ENCODE measurements at regions not wholly inside any gene's neighbourhood (a gene's known extent, or its start where the extent isn't known, plus 50 kb on each side); places are given as distances from the start of the nearest gene placed in this dataset.
"Not testable (repeated sequence)": the region's sequence is repeated elsewhere in the genome, so short reads cannot be mapped to it uniquely, and the experiment has no call there.

GRCh38 chr20:26135325-26136110 lies 438.9 kb upstream of the ZNF337 start:
- no peak for TF ChIP-seq CTCF (IDR thresholded peaks at IDR 0.05; ENCODE audit: low read depth, low read length)
- H3K27me3 ChIP-seq (ENCODE audit: insufficient read depth, low read depth, severe bottlenecking), result no peaks in the 10 kb centered on the region
- DNase-seq, result no peak
- H3K27ac ChIP-seq, result no peak overlapping the region
- no peaks in the 10 kb centered on the region for H3K36me3 ChIP-seq
- no peaks in the 10 kb centered on the region for H3K9me3 ChIP-seq (ENCODE audit: severe bottlenecking)
- H3K4me3 ChIP-seq (ENCODE audit: low read depth, low read length), result no peak overlapping the region

GRCh38 chr20:26134606-26135005 lies 438.0 kb upstream of the ZNF337 start:
- no peaks in the 10 kb centered on the region for H3K27me3 ChIP-seq (ENCODE audit: insufficient read depth, low read depth, severe bottlenecking)
- H3K36me3 ChIP-seq, result no peaks in the 10 kb centered on the region
- no peaks in the 10 kb centered on the region for H3K9me3 ChIP-seq (ENCODE audit: severe bottlenecking)
- no peak overlapping the region for H3K4me3 ChIP-seq (ENCODE audit: low read depth, low read length)
- DNase-seq, result no peak
- TF ChIP-seq CTCF (IDR thresholded peaks at IDR 0.05; ENCODE audit: low read depth, low read length), result no peak
- H3K27ac ChIP-seq, result no peak overlapping the region

- H3K9me3 ChIP-seq (ENCODE audit: severe bottlenecking); H3K4me3 ChIP-seq (ENCODE audit: low read depth, low read length); H3K27me3 ChIP-seq (ENCODE audit: insufficient read depth, low read depth, severe bottlenecking); H3K27ac ChIP-seq; H3K36me3 ChIP-seq; DNase-seq: not testable (repeated sequence)
Observed at GRCh38 chr20:26133794-26134193, 437.1 kb upstream of the ZNF337 start.

- H3K27me3 ChIP-seq (ENCODE audit: insufficient read depth, low read depth, severe bottlenecking); DNase-seq; H3K4me3 ChIP-seq (ENCODE audit: low read depth, low read length); H3K36me3 ChIP-seq; H3K27ac ChIP-seq; H3K9me3 ChIP-seq (ENCODE audit: severe bottlenecking): not testable (repeated sequence)
Observed at GRCh38 chr20:26120920-26121319, 424.3 kb upstream of the ZNF337 start.

GRCh38 chr20:26094498-26094897 lies 397.8 kb upstream of the ZNF337 start:
- H3K27me3 ChIP-seq (ENCODE audit: insufficient read depth, low read depth, severe bottlenecking); H3K4me3 ChIP-seq (ENCODE audit: low read depth, low read length); H3K27ac ChIP-seq; DNase-seq; H3K36me3 ChIP-seq; H3K9me3 ChIP-seq (ENCODE audit: severe bottlenecking): not testable (repeated sequence)

- not testable (repeated sequence) for H3K36me3 ChIP-seq; H3K27ac ChIP-seq; H3K27me3 ChIP-seq (ENCODE audit: insufficient read depth, low read depth, severe bottlenecking); H3K9me3 ChIP-seq (ENCODE audit: severe bottlenecking); H3K4me3 ChIP-seq (ENCODE audit: low read depth, low read length); DNase-seq
Observed at GRCh38 chr20:26091921-26092320, 395.3 kb upstream of the ZNF337 start.

GRCh38 chr20:26086195-26086594 lies 389.5 kb upstream of the ZNF337 start:
- not testable (repeated sequence) for H3K27me3 ChIP-seq (ENCODE audit: insufficient read depth, low read depth, severe bottlenecking); H3K36me3 ChIP-seq; H3K4me3 ChIP-seq (ENCODE audit: low read depth, low read length)

GRCh38 chr20:26073972-26074371 lies 377.3 kb upstream of the ZNF337 start:
- not testable (repeated sequence) for H3K36me3 ChIP-seq; DNase-seq; H3K9me3 ChIP-seq (ENCODE audit: severe bottlenecking); H3K27ac ChIP-seq; H3K27me3 ChIP-seq (ENCODE audit: insufficient read depth, low read depth, severe bottlenecking); H3K4me3 ChIP-seq (ENCODE audit: low read depth, low read length)

More at GRCh38 chr20:26086195-26086594, 389.5 kb upstream of the ZNF337 start:
- H3K9me3 ChIP-seq (ENCODE audit: severe bottlenecking); DNase-seq; H3K27ac ChIP-seq: not testable (repeated sequence)

GRCh38 chr20:26059324-26059723 lies 362.7 kb upstream of the ZNF337 start:
- DNase-seq, result not testable (repeated sequence)

GRCh38 chr20:26058446-26058845 lies 361.8 kb upstream of the ZNF337 start:
- not testable (repeated sequence) for H3K9me3 ChIP-seq (ENCODE audit: severe bottlenecking); H3K4me3 ChIP-seq (ENCODE audit: low read depth, low read length); H3K27me3 ChIP-seq (ENCODE audit: insufficient read depth, low read depth, severe bottlenecking); DNase-seq; H3K36me3 ChIP-seq; H3K27ac ChIP-seq

More at GRCh38 chr20:26059324-26059723, 362.7 kb upstream of the ZNF337 start:
- H3K27ac ChIP-seq; H3K9me3 ChIP-seq (ENCODE audit: severe bottlenecking); H3K4me3 ChIP-seq (ENCODE audit: low read depth, low read length); H3K36me3 ChIP-seq; H3K27me3 ChIP-seq (ENCODE audit: insufficient read depth, low read depth, severe bottlenecking): not testable (repeated sequence)

- DNase-seq; H3K4me3 ChIP-seq (ENCODE audit: low read depth, low read length); H3K9me3 ChIP-seq (ENCODE audit: severe bottlenecking); H3K36me3 ChIP-seq; H3K27ac ChIP-seq; H3K27me3 ChIP-seq (ENCODE audit: insufficient read depth, low read depth, severe bottlenecking): not testable (repeated sequence)
Observed at GRCh38 chr20:26057135-26057752, 360.6 kb upstream of the ZNF337 start.

- not testable (repeated sequence) for H3K4me3 ChIP-seq (ENCODE audit: low read depth, low read length); DNase-seq; H3K36me3 ChIP-seq; H3K9me3 ChIP-seq (ENCODE audit: severe bottlenecking); H3K27me3 ChIP-seq (ENCODE audit: insufficient read depth, low read depth, severe bottlenecking); H3K27ac ChIP-seq
Observed at GRCh38 chr20:26025792-26026191, 329.1 kb upstream of the ZNF337 start.

- H3K36me3 ChIP-seq; H3K4me3 ChIP-seq (ENCODE audit: low read depth, low read length); H3K27me3 ChIP-seq (ENCODE audit: insufficient read depth, low read depth, severe bottlenecking); H3K9me3 ChIP-seq (ENCODE audit: severe bottlenecking); H3K27ac ChIP-seq; DNase-seq: not testable (repeated sequence)
Observed at GRCh38 chr20:26010942-26011276, 314.3 kb upstream of the ZNF337 start.
